Heart right ventricle (tissue), 16 donors: ENCODE measurements at regions not wholly inside any gene's neighbourhood (a gene's known extent, or its start where the extent isn't known, plus 50 kb on each side); places are given as distances from the start of the nearest gene placed in this dataset.

ENCODE experiments used
- ATAC-seq, 8 donors: fragments of 200-7000 bp; cut with Tn5 transposase; one replicate each; pipeline ENCODE4 v1.9.1; 2020; ENCODE audit warnings: mild to moderate bottlenecking in 8 of 8, moderate library complexity in 8 of 8, moderate number of reproducible peaks in 1 of 8
- DNase-seq, 2 donors: peaks; one replicate each; pipeline ENCODE4 v3.0.0-alpha.2; 2020
- H3K27ac ChIP-seq, 10 donors: fragments of 200-600 bp; sonication (generic) in 2 of 10; one replicate each; pipeline versions ENCODE4 v1.5.0 to v1.8.0; 2020 to 2022; ENCODE audit warnings: mild to moderate bottlenecking in 3 of 10
- H3K27me3 ChIP-seq, 7 donors: fragments of 200-600 bp; one replicate each; pipeline ENCODE4 v1.8.0; 2021 to 2022; ENCODE audit warnings: mild to moderate bottlenecking in 2 of 7
- H3K36me3 ChIP-seq, 9 donors: fragments of 200-600 bp; sonication (generic) in 1 of 9; one replicate each; pipeline versions ENCODE4 v1.5.0 to v1.8.0; 2020 to 2022; ENCODE audit warnings: mild to moderate bottlenecking in 2 of 9
- H3K4me1 ChIP-seq, 9 donors: fragments of 200-600 bp; sonication (generic) in 1 of 9; one replicate each; pipeline versions ENCODE4 v1.5.0 to v1.8.0; 2020 to 2022; ENCODE audit warnings: mild to moderate bottlenecking in 4 of 9
- H3K4me3 ChIP-seq, 10 donors: fragments of 200-600 bp; sonication (generic) in 2 of 10; one replicate each; pipeline versions ENCODE4 v1.5.0 to v1.8.0; 2020 to 2022; ENCODE audit warnings: mild to moderate bottlenecking in 7 of 10, moderate library complexity in 2 of 10
- H3K9me3 ChIP-seq, 11 donors: fragments of 200-600 bp in 10 of 11; sonication (generic) in 2 of 11; one replicate each; pipeline versions ENCODE4 v1.5.0 to v1.8.0; 2013 to 2022; ENCODE audit warnings: mild to moderate bottlenecking in 2 of 11, control low read depth in 1 of 11, moderate library complexity in 1 of 11
- WGBS, 2 donors: extraction: QIAGEN DNeasy Blood & Tissue Kit; methylation state at CpG; one replicate each; pipeline ENCODE4 v1.1.7; 2013; ENCODE audit warnings: inconsistent platforms in 1 of 2; 5-methylcytosine and 5-hydroxymethylcytosine counted together
- intact Hi-C, 10 donors: fragments of 100-400 bp; cut with DNase I; formaldehyde crosslinking; loops; one replicate each; pipeline versions ENCODE4 v1.11.1 to v1.14.2; 2022
- TF ChIP-seq, protein P1 (sequence below), 9 donors: fragments of 200-600 bp; sonication (generic) in 2 of 9; IDR thresholded peaks; one replicate each; pipeline versions ENCODE4 v1.5.0 to v1.8.0; 2021 to 2022; ENCODE audit warnings: antibody characterized with exemption in 9 of 9, mild to moderate bottlenecking in 5 of 9, moderate library complexity in 1 of 9
- donor health status: Arrhythmogenic right ventricular cardiomyopathy.
- donor health status: ischemic (EF 13 %, LVEDD 7.1; RV severe dilation, severe dysfunction).
- donor health status: healthy with polysubstance abuse.
- donor health status: DM: no; HTN: yes; CAD: no.
- donor health status: DM: no; HTN: no; CAD: no.
- donor health status: ischemic (EF 25% LVEDD 6.9; RV normal size, moderate dysfunction).
- donor health status: ischemic (EF 25% LVEDD 5.7; RV mildly dilated, moderate dysfunction).
- donor health status: healthy.
- donor health status: DM: yes; HTN: yes; CAD: no.
- donor health status: Ischemic cardiomyopathy.
- donor health status: ischemic (EF 35%, LVEDD 5.7; RV mildly dilated, moderate dysfunction).
- donor health status: nonischemic (EF 11% LVEDD 7.7; RV severe dilation, severe dysfunction).
- donor health status: DM: yes; HTN: yes; CAD: no.
- donor health status: PGD.
- donor health status: ischemic (EF 29% LVEDD 5.4; RV normal size, mild dysfunction).
- donor health status: nonischemic (EF 23%, LVEDD 6.1; RV moderate dilation, normal function).

DNA sequence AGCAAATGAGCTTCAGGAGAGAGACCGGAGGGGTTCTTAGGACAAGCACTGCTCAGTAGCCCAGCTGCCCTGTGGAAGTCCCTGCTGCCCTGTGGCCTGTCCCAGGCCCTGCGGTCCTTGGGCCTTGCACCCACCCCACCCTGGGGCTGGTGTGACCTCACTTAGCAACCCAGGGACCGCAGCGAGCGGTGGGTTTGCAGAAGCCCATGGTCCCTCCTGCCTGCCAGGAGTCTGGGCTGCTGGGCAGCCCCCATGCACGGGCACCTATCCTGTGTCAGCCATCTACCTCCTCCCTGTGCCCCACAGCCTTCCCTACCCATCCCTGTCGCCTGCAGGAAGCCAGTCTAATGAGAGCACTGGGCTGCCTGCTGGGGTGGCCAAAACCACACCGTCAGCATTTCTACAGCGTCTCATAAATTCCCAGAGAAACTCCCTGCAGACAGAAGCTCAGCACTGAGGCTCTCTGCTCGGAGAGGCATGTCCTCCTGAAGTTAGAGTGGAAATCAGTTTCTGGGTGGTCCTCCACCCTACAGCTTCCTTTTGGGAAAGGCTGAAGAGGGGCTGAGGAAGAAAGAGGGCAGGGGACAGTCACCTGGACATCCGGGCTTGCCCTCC, 231.1 kb upstream of the HS6ST1 start:
- H3K27me3 ChIP-seq: no peaks in the 10 kb centered on the region
- no peak overlapping the region for H3K4me3 ChIP-seq
- TF ChIP-seq, protein P1, sequence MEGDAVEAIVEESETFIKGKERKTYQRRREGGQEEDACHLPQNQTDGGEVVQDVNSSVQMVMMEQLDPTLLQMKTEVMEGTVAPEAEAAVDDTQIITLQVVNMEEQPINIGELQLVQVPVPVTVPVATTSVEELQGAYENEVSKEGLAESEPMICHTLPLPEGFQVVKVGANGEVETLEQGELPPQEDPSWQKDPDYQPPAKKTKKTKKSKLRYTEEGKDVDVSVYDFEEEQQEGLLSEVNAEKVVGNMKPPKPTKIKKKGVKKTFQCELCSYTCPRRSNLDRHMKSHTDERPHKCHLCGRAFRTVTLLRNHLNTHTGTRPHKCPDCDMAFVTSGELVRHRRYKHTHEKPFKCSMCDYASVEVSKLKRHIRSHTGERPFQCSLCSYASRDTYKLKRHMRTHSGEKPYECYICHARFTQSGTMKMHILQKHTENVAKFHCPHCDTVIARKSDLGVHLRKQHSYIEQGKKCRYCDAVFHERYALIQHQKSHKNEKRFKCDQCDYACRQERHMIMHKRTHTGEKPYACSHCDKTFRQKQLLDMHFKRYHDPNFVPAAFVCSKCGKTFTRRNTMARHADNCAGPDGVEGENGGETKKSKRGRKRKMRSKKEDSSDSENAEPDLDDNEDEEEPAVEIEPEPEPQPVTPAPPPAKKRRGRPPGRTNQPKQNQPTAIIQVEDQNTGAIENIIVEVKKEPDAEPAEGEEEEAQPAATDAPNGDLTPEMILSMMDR (IDR thresholded peaks at IDR 0.05): no peak
- intact Hi-C loops: loop anchor here in 1 of 10 donors (10.0 kb wide), 1 partner anchor 225 kb away; no protein-coding TSS in a partner anchor
- ATAC-seq (no peak), DNase-seq (no peak)
- peaks cover 0 to 11% (median 0%) of the 10 kb centered on the region in 9 donors for H3K4me1 ChIP-seq
- no peaks in the 10 kb centered on the region for H3K9me3 ChIP-seq
- H3K36me3 ChIP-seq: no peaks in the 10 kb centered on the region
- WGBS, 2 donors: 79 to 84% methylated on average over 11 of the region's 11 CpGs
- no peak overlapping the region for H3K27ac ChIP-seq

DNA sequence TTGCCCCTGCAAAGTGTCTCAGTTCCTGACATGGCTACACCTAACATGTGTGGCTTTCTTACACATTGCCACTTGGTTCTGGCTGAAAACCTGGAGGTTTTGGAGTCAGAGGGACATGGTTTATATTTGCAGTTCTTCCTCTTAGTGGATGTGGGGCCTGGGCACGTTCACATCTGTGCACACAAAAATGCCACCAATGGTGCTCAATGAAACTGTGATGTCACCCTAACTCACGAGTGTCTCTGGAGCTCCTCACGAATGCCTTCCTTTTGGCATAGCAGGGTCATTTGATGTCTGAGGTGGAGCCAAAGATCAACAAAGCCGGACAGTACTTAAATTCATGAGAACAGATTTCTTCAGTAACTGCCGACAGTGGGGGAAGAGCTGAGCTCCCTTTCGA, 231.7 kb upstream of the HS6ST1 start:
- H3K36me3 ChIP-seq: no peaks in the 10 kb centered on the region
- H3K27ac ChIP-seq: no peak overlapping the region
- H3K4me3 ChIP-seq: no peak overlapping the region
- H3K9me3 ChIP-seq: no peaks in the 10 kb centered on the region
- intact Hi-C loops: loop anchor here in 1 of 10 donors (10.0 kb wide), 1 partner anchor 226 kb away; no protein-coding TSS in a partner anchor
- ATAC-seq (no peak), DNase-seq (no peak)
- TF ChIP-seq, protein P1 (IDR thresholded peaks at IDR 0.05): no peak
- WGBS, 2 donors: 86 to 94% methylated on average over 6 of the region's 6 CpGs
- H3K4me1 ChIP-seq: peaks cover 0 to 11% (median 0%) of the 10 kb centered on the region in 9 donors
- no peaks in the 10 kb centered on the region for H3K27me3 ChIP-seq

DNA sequence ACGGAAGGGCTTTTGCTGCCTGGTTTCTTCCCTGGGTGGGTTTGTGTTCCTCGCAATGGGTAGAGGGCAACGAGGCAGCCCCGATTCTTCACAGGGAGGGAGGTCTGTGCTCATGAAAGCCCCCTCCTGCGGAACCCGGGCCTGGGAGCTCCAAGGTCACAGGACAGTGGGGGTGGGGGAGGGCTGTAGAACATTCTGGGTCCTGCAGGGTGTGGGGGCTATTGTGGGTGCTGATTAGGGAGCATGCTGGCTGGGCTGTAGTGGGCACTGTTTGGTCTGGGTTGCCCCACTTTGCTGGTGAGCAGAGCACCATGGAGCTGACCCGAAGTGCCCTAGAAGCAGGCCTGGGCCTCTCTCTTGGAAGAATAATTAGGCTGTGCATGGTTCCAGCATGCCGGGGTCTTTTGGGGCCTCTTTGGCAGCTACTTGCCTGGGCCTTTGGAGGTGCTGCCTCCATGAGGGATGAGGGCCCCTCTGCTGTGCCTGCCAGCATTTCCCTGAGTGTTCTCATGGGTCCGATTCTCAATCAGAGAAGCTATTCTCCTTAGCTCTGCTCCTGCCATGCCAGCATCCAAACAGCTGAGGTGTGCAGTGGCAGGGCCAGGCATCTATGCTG, 232.2 kb upstream of the HS6ST1 start:
- Histone ChIP-seq H3K4me3 (no peak overlapping the region), H3K27ac (no peak overlapping the region), H3K27me3 (no peaks in the 10 kb centered on the region), H3K9me3 (no peaks in the 10 kb centered on the region), H3K4me1 (peaks cover 0 to 11% (median 0%) of the 10 kb centered on the region in 9 donors), H3K36me3 (no peaks in the 10 kb centered on the region)
- DNase-seq (no peak), ATAC-seq (no peak)
- TF ChIP-seq, protein P1 (IDR thresholded peaks at IDR 0.05): no peak
- intact Hi-C loops: loop anchor here in 1 of 10 donors (10.0 kb wide), 1 partner anchor 226 kb away; no protein-coding TSS in a partner anchor
- WGBS, 2 donors: 96 to 97% methylated on average over 9 of the region's 9 CpGs

DNA sequence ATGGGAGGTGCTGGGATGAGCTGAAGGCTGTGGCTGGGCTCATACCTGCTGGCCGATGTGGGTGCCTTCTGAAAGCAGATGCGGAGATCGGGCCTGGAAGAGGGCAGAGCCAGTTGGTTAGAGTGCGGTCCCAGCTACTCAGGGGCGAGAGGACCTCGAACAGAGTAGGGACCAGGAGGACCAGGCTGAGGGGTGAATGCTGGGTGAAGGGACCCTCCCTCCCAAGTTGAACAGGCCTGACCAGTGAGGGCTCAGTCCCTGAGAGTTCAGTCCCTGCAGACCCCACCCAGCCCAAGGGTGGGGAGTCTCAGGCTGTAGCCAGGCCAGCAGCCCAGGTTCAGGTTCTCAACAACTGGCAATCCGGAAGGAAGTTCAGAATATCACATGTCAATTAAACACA, 232.8 kb upstream of the HS6ST1 start:
- Histone ChIP-seq H3K9me3 (no peaks in the 10 kb centered on the region), H3K4me1 (peaks cover 0 to 11% (median 0%) of the 10 kb centered on the region in 9 donors), H3K4me3 (no peak overlapping the region), H3K27me3 (no peaks in the 10 kb centered on the region), H3K36me3 (no peaks in the 10 kb centered on the region), H3K27ac (no peak overlapping the region)
- ATAC-seq (no peak), DNase-seq (no peak)
- TF ChIP-seq, protein P1 (IDR thresholded peaks at IDR 0.05): no peak
- intact Hi-C loops: loop anchor here in 1 of 10 donors (10.0 kb wide), 1 partner anchor 227 kb away; no protein-coding TSS in a partner anchor
- 95 to 97% methylated on average over 7 of the region's 7 CpGs for WGBS, 2 donors
